ENCODE measurements at regions not wholly inside any gene's neighbourhood (a gene's known extent, or its start where the extent isn't known, plus 50 kb on each side); places are given as distances from the start of the nearest gene placed in this dataset.

DNA sequence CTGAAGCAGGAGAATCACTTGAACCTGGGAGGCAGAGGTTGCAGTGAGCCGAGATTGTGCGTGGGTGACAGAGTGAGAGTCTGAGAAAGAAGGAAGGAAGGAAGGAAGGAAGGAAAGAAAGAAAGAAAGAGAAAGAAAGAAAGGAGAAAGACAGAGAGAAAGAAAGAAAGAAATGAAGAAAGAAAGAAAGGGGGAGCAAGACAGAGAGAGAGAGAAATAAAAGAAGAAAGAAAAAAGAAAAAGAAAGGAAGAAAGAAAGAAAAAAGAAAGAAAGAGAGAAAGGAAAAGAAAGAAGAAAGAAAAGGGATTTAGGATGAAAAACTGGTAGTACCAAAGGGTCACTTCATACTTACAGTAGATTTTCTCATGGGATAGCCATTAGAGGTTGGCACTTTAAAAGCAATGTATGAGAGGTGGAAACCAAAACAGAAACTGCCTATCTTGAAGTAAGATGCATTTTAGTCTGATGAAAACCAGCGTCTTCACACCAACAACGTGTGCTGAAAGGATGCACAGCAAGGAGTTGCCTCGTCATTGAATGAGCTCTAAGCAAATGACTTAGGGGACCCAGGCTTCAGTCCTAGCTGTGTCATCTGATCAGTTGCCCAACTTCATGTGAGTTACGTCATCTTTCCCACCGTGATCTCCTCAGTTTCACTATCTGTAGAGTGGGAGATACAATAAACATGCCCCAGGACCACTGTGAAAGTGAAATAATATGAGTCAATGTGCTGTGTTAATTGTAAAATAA lies 133.9 kb upstream of the NEDD9 start (continued):
- TF ChIP-seq, protein P1, sequence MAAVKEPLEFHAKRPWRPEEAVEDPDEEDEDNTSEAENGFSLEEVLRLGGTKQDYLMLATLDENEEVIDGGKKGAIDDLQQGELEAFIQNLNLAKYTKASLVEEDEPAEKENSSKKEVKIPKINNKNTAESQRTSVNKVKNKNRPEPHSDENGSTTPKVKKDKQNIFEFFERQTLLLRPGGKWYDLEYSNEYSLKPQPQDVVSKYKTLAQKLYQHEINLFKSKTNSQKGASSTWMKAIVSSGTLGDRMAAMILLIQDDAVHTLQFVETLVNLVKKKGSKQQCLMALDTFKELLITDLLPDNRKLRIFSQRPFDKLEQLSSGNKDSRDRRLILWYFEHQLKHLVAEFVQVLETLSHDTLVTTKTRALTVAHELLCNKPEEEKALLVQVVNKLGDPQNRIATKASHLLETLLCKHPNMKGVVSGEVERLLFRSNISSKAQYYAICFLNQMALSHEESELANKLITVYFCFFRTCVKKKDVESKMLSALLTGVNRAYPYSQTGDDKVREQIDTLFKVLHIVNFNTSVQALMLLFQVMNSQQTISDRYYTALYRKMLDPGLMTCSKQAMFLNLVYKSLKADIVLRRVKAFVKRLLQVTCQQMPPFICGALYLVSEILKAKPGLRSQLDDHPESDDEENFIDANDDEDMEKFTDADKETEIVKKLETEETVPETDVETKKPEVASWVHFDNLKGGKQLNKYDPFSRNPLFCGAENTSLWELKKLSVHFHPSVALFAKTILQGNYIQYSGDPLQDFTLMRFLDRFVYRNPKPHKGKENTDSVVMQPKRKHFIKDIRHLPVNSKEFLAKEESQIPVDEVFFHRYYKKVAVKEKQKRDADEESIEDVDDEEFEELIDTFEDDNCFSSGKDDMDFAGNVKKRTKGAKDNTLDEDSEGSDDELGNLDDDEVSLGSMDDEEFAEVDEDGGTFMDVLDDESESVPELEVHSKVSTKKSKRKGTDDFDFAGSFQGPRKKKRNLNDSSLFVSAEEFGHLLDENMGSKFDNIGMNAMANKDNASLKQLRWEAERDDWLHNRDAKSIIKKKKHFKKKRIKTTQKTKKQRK (IDR thresholded peaks at IDR 0.05; ENCODE audit: low read depth, low read length), result no peak
- 0 out of 2 replicates have a peak, but pooled peaks have one; percentile 8 for TF ChIP-seq BCL11A (IDR thresholded peaks at IDR 0.05; ENCODE audit: low read depth, low read length)
- TF ChIP-seq PML (IDR thresholded peaks at IDR 0.05; ENCODE audit: low read length), result peak; percentile 47; the same call in 1 of the 2 replicates
- TF ChIP-seq, protein P2, sequence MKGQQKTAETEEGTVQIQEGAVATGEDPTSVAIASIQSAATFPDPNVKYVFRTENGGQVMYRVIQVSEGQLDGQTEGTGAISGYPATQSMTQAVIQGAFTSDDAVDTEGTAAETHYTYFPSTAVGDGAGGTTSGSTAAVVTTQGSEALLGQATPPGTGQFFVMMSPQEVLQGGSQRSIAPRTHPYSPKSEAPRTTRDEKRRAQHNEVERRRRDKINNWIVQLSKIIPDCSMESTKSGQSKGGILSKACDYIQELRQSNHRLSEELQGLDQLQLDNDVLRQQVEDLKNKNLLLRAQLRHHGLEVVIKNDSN (IDR thresholded peaks at IDR 0.05; ENCODE audit: borderline replicate concordance, extremely low read length, insufficient read depth, low read depth, low read length), result no peak
- TF ChIP-seq SMAD1 (IDR thresholded peaks at IDR 0.05; ENCODE audit: low read depth, partially characterized antibody), result no peak
- TF ChIP-seq NFXL1 (IDR thresholded peaks at IDR 0.05; ENCODE audit: borderline replicate concordance), result no peak
- no peak for TF ChIP-seq CBX5 (IDR thresholded peaks at IDR 0.05; ENCODE audit: low read depth)
- no peak for TF ChIP-seq SUPT20H (IDR thresholded peaks at IDR 0.05; ENCODE audit: borderline replicate concordance, control insufficient read depth, low read depth, low read length)
- TF ChIP-seq KLF5 (IDR thresholded peaks at IDR 0.05; ENCODE audit: partially characterized antibody), result no peak
- TF ChIP-seq ASH2L (IDR thresholded peaks at IDR 0.05; ENCODE audit: borderline replicate concordance, low read depth), result no peak
- no peak for TF ChIP-seq CHD1 (IDR thresholded peaks at IDR 0.05; ENCODE audit: low read depth, low read length)
- TF ChIP-seq, protein P3, sequence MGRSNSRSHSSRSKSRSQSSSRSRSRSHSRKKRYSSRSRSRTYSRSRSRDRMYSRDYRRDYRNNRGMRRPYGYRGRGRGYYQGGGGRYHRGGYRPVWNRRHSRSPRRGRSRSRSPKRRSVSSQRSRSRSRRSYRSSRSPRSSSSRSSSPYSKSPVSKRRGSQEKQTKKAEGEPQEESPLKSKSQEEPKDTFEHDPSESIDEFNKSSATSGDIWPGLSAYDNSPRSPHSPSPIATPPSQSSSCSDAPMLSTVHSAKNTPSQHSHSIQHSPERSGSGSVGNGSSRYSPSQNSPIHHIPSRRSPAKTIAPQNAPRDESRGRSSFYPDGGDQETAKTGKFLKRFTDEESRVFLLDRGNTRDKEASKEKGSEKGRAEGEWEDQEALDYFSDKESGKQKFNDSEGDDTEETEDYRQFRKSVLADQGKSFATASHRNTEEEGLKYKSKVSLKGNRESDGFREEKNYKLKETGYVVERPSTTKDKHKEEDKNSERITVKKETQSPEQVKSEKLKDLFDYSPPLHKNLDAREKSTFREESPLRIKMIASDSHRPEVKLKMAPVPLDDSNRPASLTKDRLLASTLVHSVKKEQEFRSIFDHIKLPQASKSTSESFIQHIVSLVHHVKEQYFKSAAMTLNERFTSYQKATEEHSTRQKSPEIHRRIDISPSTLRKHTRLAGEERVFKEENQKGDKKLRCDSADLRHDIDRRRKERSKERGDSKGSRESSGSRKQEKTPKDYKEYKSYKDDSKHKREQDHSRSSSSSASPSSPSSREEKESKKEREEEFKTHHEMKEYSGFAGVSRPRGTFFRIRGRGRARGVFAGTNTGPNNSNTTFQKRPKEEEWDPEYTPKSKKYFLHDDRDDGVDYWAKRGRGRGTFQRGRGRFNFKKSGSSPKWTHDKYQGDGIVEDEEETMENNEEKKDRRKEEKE (IDR thresholded peaks at IDR 0.05), result no peak
- TF ChIP-seq NR2C2 (IDR thresholded peaks at IDR 0.05; ENCODE audit: borderline replicate concordance, control insufficient read depth, insufficient read length, low read depth), result no peak
- TF ChIP-seq SREBF2 (IDR thresholded peaks at IDR 0.05; ENCODE audit: low read length), result no peak
- TF ChIP-seq CHD2 (IDR thresholded peaks at IDR 0.05; ENCODE audit: borderline replicate concordance, low read depth, low read length), result no peak
- no peak for TF ChIP-seq ZNF622 (IDR thresholded peaks at IDR 0.05)
- TF ChIP-seq, protein P4, sequence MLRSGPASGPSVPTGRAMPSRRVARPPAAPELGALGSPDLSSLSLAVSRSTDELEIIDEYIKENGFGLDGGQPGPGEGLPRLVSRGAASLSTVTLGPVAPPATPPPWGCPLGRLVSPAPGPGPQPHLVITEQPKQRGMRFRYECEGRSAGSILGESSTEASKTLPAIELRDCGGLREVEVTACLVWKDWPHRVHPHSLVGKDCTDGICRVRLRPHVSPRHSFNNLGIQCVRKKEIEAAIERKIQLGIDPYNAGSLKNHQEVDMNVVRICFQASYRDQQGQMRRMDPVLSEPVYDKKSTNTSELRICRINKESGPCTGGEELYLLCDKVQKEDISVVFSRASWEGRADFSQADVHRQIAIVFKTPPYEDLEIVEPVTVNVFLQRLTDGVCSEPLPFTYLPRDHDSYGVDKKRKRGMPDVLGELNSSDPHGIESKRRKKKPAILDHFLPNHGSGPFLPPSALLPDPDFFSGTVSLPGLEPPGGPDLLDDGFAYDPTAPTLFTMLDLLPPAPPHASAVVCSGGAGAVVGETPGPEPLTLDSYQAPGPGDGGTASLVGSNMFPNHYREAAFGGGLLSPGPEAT (IDR thresholded peaks at IDR 0.05; ENCODE audit: low read depth), result peak; percentile 43; the same call in 1 of the 2 replicates
- no peak for TF ChIP-seq RAD21 (IDR thresholded peaks at IDR 0.05; ENCODE audit: insufficient read depth, low read depth, low read length)
- TF ChIP-seq YBX1 (IDR thresholded peaks at IDR 0.05), result no peak
- TF ChIP-seq ZNF24 (IDR thresholded peaks at IDR 0.05), result no peak
- no peak for TF ChIP-seq POLR2AphosphoS2 (IDR thresholded peaks at IDR 0.05; ENCODE audit: low read depth, low read length)
- TF ChIP-seq SIN3A (IDR thresholded peaks at IDR 0.05; ENCODE audit: low read depth, low read length), result no peak
- no peak for TF ChIP-seq RB1 (IDR thresholded peaks at IDR 0.05; ENCODE audit: borderline replicate concordance)

Measured in GM12878 (cell line).